Epidermal melanocyte (primary cell): ENCODE measurements at regions not wholly inside any gene's neighbourhood (a gene's known extent, or its start where the extent isn't known, plus 50 kb on each side); places are given as distances from the start of the nearest gene placed in this dataset.
A peak's percentile ranks its signal among the peaks of the same experiment; 100 is the strongest.

Source experiments
- DNase-seq: peaks from one replicate; pipeline ENCODE4 v3.0.0; 2011; ENCODE audit warnings: low spot score; ENCODE audit not compliant: insufficient read length

DNA sequence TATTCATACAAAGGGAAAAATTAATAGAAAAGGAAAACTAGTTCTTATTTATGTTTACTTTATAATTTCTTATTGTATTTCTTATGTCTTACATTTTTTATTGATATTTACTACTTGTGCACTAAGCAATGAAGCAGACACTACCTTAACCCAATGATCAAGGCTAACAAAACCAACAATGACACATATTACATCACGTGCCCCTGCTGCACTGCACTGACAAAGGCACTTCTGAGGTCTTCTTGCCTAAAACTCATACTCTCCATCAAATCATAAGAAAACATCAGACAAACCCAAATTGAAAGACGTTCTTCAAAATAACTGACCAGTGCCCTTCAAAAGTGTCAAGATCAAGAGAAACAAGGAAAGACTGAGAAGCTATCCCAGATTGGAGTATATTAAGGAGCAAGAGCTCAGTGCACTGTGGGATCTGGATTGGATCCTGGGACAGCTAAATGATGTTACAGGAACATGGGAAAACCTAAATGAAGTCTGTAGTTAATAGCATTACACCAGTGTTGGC lies 230.9 kb downstream of the AUH start:
- no peak for DNase-seq

DNA sequence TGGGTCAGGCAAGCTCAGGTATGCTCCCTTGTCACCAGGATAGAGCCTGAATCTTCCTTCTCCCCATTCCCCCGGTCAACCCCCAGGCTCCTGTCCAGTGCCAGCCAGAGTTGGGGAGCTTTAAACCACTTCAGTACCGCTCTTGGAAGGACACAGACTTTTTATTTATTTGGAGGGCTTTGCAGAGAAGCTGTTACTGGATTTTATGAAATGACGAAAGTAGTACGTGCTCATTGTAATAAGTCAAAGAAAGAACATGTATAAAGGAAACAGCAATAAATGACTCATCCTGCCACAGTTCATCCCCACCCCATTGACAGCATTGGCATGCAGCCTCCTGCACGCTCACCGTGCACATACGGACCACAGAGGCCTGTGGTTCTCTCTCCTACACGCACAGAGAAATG lies 230.3 kb downstream of the AUH start:
- DNase-seq, result peak; percentile 49

DNA sequence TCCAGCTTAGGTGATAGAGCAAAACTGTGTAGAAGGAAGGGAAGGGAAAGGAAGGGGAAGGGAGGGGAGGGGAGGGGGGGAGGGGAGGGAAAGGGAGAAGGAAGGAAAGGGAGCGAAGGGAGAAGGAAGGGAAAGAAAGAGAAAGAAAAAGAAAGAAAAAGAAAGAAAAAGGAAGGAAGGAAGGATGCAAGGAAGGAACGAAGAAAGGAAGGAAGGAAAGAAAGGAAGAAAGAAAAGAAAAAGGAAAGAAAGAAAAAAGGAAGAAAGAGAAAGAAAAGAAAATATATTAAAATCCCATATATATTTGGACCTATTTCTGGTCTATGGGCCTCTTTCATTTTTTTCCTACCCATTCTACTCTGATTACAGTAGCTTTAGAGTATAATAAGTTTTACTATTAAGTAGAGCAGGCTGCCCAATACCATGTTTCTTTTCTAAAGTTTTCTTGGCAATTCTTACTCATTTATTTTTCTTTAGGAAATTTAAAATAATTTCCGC lies 229.1 kb downstream of the AUH start:
- no peak for DNase-seq

DNA sequence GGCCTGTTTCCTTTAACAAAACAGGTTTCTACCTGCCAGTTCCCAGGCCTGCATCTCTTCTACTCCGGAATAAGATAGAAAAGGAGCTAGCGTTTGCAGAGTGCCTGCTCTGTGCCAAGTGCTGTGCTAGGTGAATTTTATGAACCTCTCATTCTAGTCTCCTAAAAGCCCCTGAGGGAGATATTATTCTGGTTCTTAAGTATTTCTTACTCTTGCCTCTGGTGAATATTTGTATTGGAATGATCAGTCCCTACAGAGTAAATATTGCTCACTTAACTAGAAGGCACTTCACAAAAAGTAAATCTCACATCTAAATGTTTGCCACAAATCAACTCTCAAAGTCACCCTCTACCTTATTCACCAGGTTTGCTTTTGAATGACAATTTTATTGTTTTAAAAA lies 227.1 kb downstream of the AUH start:
- no peak for DNase-seq

DNA sequence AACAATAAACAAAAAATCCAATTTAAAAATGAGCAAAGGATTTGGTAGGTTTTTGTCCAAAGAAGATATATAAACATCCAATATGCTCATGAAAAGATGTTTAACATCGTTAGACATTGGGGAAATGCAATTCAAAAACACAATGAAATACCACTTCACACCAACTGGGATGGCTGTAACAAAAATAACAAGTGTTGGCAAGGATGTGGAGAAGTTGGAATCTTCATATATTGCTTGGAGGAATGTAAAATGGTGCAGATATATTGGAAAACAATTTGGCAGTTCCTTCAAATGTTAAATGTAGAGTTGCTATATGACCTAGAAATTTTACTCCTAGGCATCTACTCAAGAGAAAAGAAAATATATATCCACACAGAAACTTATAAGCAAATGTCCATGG lies 224.3 kb downstream of the AUH start:
- DNase-seq, result no peak

DNA sequence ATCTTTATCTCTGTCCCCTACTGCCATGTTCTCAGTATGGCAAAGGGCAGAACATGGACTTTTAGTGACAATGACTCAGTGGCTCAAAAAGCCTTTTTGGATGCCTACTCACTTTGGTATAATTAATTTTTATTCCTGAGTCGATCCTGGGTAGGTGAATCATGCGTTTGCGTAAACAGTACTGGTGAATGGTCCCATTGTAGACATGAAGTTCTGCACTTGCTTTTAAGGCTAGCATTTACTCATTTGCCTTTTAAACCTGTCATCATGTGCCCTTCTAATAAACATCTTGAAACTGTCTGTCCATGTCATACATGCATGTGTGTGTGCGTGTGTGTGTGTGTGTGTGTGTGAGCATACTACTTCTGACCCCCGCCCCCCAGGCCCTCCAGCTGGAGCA lies 223.0 kb downstream of the AUH start:
- no peak for DNase-seq

DNA sequence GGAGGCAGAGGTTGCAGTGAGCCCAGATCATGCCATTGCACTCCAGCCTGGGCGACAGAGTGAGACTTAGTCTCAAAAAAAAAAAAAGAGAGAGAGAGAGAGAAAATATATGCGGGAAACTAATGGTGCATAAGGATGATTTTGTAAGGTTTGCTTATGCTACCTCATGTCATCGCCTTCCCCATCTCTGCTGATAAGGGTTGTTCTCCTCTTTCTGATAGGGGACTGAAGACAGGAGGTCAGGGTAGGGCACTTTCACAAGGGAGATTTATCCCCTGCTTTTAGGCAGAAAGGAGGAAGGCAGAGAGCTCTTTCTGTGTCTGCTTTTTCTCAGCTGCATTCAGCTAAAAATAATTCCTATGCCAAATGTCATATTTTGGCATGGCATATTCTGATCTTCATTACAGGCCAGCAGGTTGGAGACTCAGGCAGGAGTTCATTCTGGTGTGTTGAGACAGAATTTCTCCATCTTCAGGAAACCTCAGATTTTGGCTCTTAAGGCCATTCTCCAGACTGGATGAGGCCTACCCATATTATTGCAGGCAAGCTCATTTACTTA lies 220.2 kb downstream of the AUH start:
- no peak for DNase-seq

DNA sequence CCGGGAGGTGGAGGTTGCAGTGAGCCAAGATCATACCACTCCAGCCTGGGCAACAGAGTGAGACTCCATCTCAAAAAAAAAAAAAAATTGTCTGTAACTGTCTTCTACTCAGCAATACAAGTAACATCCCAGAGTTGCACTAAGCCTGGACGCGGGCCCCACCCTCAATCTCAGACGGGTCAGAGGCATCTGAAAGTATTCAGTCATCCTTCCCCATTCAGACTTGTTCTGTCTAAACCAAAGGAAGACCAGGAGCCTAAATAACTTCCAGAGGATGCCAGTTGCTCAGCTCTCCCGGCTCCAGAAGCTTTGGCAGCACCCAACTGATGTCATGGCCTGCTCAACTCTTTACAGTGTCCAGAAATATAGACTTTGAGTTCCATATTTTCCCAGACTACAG lies 218.6 kb downstream of the AUH start:
- no peak for DNase-seq

DNA sequence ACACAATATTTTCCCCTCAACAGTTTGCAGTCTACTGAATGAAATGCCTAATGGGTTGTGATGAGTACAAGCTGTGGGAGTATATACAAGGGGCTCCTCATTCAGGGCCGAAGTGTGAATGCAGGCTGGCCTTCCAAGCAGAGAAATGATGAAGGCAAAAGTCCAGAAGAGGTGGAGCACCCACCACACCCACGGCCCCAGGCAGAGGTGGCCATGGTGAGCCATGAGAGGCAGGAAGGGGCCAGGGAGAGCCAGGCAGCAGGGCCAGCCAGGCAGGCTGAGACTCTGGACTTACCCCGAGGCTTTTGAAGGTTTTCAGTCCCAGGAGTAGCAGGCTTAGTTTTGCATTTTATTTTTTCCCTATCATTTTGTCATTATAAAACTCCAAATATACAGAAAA lies 218.1 kb downstream of the AUH start:
- no peak for DNase-seq

DNA sequence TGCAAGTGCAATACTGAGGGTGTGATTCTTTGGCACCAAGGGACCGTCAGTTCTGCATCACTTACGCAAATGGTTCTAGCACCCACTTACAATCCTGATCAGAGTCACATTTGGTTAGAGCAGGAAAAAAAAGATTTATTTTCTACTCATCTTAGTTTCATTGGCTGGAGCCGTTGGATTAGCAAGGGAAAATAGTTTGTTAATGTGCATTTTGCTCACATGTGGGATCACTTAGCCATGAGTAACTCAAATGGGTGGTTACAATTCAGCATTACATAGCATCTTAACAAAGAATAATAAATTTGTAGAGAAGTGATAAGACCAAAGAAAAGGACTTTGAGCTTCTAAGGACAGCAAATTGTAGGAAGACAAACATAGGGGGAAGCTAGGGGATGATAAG lies 216.9 kb downstream of the AUH start:
- DNase-seq, result no peak

DNA sequence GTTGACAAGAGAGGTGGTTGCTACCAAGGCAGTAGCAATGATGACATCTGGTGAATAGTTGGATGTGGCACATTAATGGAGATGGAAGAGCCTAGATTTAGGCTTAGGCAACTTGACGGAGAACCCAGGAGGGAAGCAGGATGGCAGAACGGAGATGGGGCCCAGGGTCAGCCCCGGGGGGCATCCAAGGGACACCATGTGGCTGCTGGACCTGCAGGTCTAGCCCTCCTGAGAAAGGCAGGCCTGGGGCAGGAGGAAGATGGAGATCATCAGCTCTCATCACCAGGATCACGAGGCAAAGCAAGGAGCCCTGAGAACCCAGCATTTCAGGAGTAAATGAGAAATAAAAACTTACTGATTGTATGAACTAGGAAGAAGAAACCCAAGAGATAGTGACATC lies 216.2 kb downstream of the AUH start:
- no peak for DNase-seq

DNA sequence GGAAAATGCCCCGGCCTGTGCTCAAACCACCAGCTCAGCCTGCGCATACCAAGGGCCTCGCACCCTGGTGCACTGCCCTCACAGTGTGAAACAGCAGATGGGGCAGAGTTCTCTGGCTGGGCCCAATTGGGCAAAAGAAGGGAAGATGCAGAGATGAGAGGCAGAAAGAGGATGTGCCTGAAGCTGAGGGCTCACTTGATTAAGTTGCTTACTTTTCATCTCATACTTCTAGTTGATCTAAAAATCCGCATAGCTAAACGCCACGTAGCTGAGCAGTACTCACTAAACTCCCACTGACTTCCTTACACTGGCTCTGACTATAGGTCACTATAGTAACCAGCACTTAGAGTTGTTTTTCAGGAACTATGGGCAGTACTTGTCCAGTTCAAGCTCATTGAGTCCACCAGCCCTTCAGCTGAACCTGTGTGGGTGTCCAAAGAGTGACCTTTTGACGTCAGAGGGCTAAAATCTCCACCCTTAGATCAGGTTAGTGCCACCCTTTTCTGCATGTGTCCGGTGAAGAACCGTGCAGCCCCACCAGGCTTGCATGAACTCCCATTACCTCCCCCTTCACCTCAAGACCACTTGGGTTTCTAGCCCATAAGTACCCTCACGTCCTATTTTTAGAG lies 215.2 kb downstream of the AUH start:
- DNase-seq, result no peak

DNA sequence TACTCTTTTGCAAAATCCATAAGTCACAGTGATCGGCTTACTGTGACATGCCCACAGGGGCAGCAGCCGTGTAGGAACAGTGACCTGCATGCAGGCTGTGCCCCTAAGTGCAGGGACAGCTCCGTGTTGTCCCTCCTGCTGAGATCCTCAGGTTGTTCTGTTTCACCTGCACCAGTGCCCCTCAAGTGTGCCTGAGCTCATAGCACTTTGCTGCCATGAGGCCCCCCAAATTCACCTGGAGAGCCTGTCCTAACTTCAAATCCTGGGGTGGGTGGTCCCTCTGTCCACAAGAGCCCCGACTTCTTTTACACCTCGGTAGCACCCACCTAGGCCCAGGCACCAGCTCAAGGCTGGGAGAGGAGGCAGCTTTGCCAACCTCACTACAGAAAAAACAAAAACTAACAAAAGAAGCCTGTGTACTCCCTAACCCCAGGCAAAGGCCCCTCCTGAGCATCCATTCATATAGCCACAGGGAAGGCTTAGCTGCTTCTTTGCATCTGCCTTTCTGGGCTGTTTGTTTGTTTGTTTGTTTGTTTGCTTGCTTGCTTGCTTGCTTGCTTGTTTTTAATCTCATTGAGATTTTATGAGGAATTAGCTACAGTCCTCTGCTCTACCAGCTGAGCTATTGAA lies 214.5 kb downstream of the AUH start:
- DNase-seq, result peak; percentile 53

DNA sequence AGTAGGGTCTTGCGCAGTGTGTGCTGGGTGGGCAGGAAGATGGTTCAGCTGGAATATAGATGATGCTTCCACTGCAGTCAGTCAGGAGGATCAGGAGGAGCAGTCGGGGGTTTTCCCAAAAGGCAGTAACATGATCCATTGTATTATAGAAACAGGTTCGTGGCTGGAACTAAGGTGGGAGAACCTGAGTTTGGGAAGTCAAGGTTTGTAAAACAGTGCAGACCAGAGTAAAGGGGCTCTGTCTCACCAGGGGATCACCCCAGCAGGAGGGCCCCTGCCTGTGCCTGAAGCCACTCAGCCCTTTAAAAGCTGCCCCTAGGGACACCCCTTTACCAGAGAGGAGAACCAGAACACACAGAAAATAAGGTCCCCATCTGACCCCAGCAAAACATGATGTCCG lies 213.4 kb downstream of the AUH start:
- no peak for DNase-seq

DNA sequence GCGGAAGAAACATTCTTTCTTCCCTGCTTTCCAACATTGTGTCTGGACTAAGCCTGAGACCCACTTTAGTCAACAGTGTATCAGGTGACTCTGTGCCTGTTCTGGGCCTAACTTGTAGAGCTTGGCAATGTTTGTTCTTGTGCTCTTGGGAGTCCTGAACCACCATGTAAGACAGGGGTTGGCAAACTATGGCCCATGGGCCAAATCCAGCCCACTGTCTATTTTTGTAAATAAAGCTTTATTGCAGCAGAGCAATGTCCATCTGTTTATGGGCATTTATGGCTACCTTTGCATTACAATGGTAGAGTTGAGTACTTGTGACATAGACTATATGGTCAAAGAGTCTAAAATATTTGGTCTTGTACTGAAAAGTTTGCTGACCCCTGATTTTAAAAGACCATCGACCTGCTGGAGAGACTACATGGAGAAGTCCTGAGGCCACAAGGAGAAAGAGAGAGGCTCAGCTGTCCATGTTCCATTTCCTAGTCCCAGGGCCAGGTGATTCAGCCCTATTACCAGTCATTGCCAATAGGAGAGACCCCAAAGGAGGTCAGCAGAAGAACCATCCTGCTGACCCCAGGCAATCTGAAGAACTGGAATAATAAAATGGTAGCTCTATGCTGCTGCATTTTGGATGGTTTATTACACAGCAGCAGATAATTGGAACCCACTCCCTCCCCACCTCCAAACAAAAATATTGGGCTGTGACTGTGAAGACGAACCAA lies 211.3 kb downstream of the AUH start:
- no peak for DNase-seq

DNA sequence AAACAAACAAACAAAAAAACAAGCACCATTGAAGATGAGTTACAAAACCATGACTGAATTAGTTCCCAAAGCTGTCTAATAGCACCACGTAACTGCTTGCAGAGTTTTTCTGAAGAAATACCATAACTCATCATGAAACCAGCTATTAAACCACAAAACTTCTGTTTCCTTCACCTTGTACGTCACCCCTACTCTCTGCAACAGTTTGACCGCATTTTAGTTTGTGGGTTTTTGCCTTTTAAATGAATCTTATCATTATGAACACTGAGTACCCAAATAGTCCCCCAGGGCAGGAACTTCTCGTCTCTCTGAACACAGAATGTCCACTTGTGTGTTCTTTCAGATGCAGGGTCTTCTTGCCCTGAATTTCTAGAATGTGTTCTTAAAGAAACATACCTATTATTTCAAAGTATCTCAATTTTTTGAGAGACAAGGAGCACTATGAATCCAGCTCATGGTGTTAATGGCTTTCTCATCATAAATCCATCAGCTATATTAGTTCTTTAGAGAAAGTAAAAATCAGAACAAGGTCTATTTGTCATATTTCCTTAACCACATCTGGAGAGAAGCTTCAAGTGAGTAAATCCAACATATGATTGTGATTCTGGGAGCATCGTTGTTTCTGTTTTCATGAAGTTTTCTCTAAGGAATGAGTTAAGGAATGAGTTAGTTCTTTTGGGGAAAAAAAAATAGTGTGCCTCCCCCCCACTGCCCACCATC lies 210.6 kb downstream of the AUH start:
- DNase-seq, result peak; percentile 94

DNA sequence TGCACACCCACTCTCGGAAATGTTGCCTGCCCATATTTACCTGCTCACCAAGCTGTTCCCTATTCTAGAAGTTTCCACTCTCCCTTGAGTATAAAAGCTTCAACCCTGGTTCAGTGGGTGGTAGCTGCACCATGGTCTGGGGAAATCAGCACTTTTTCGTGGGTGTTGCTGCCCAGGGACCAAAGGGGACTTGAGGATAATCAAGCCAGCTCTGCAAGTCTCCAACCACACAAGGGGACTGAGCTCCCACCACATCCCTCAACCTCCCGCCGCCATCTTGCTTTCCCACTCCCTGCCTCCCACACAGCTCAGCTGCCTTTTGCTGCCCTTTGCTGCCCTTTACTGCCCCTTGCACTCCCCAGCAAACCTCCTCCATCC lies 210.0 kb downstream of the AUH start:
- no peak for DNase-seq

DNA sequence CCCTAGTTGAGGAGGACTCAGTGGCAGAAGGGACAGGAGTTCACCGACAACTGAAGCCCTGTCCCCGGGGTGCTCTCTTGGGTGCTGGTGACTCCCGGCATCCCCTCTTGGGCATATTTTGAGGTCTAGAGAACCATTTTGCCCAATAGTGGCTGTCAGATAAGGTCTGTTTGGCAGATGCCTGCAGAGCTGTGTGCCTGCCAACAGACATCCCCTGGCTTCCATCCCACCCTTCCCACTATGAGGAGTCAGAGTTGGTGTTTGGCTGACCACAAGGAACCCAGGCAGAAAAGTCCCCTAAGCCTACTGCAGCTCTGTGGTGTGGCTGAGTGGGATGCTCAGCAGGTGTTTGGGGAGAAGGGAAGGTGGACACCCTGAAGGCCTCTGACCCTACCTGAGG lies 207.0 kb downstream of the AUH start:
- DNase-seq, result no peak

DNA sequence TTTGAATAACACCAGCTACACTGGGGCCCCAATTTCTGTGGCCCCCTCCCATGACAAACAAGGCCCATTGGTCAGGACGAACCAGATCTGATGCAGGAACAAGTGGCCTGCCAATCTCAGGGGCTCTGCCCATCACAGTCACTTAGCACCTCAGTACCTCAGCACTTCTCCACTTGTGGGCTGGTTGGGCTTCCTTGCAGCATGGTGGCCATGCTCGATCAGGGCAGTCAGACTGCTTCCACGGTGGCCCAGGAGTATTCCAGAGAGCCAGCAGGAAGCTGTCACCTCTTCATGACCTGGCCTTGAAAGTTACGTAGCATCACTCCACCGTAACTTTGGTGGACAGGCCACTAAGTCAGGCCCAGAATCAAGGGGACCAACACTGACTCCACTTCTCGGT lies 206.5 kb downstream of the AUH start:
- DNase-seq, result no peak

DNA sequence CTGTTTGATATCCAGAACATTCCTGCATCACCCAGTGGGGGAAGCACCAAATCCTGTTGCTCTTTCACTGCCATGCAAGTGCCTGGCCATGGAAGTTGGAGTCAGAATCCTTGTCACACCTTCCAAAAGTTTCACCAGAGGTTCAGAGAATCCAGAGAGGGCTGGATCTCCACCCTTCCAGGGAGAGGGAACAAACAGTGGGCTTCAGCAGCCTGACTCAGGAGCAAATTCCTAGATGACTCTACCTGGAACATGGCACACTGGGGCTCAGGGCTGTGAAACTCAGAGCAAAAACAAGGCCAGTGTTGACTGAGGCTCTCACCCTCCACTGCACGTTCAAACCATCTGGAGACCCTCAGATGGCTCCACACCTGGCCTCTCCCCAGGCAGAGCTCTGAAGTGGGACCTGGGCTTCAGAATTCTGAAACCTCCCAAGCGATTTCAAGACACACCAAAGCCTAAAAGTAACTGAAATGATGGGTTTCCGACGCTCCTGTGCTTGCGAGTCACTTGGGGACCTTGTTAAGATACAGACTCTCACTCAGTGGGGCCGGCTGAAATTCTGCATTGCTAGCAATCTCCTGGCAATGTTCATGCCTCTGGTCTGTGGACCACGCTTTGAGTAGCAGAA lies 205.9 kb downstream of the AUH start:
- no peak for DNase-seq
